GM21515 (cell line): ENCODE measurements at regions not wholly inside any gene's neighbourhood (a gene's known extent, or its start where the extent isn't known, plus 50 kb on each side); places are given as distances from the start of the nearest gene placed in this dataset.

Source experiments
- ATAC-seq: cut with Tn5 transposase; IDR thresholded peaks from one replicate; pipeline ENCODE4 v1.9.1; 2021; ENCODE audit not compliant: unreplicated experiment

GRCh38 chr18:41842886-41843285, 112.1 kb upstream of the PIK3C3 start:
- ATAC-seq = no peak

- no peak for ATAC-seq
Measured at GRCh38 chr18:41829647-41830516, 125.2 kb upstream of the PIK3C3 start.

- ATAC-seq = no peak
Measured at GRCh38 chr18:41828137-41828536, 126.9 kb upstream of the PIK3C3 start.

GRCh38 chr18:41820784-41821183, 134.2 kb upstream of the PIK3C3 start:
- ATAC-seq = no peak

GRCh38 chr18:41818381-41819355, 136.4 kb upstream of the PIK3C3 start:
- ATAC-seq = no peak

GRCh38 chr18:41814651-41815050, 140.4 kb upstream of the PIK3C3 start:
- no peak for ATAC-seq

GRCh38 chr18:41809652-41810051, 145.4 kb upstream of the PIK3C3 start:
- no peak for ATAC-seq

GRCh38 chr18:41805341-41805740, 149.7 kb upstream of the PIK3C3 start:
- no peak for ATAC-seq

GRCh38 chr18:41798879-41799278, 156.2 kb upstream of the PIK3C3 start:
- ATAC-seq = no peak

- ATAC-seq = no peak
Measured at GRCh38 chr18:41790687-41791086, 164.3 kb upstream of the PIK3C3 start.

GRCh38 chr18:41789001-41789400, 166.0 kb upstream of the PIK3C3 start:
- no peak for ATAC-seq

- no peak for ATAC-seq
Measured at GRCh38 chr18:41783879-41784278, 171.2 kb upstream of the PIK3C3 start.

GRCh38 chr18:41783065-41783818, 171.8 kb upstream of the PIK3C3 start:
- no peak for ATAC-seq

GRCh38 chr18:41771973-41772372, 183.1 kb upstream of the PIK3C3 start:
- ATAC-seq = no peak

GRCh38 chr18:41769265-41769664, 185.8 kb upstream of the PIK3C3 start:
- ATAC-seq = no peak

GRCh38 chr18:41768467-41768866, 186.6 kb upstream of the PIK3C3 start:
- no peak for ATAC-seq

- no peak for ATAC-seq
Measured at GRCh38 chr18:41767960-41768359, 187.1 kb upstream of the PIK3C3 start.

- ATAC-seq = no peak
Measured at GRCh38 chr18:41765460-41765859, 189.6 kb upstream of the PIK3C3 start.

GRCh38 chr18:41763361-41763760, 191.7 kb upstream of the PIK3C3 start:
- no peak for ATAC-seq

- no peak for ATAC-seq
Measured at GRCh38 chr18:41761333-41762018, 193.6 kb upstream of the PIK3C3 start.
